ENCODE measurements at regions not wholly inside any gene's neighbourhood (a gene's known extent, or its start where the extent isn't known, plus 50 kb on each side); places are given as distances from the start of the nearest gene placed in this dataset.

GRCh38 chr5:92779536-92779935, 801.5 kb downstream of the NR2F1-AS1 start:
- TF ChIP-seq CTCF (IDR thresholded peaks at IDR 0.05; ENCODE audit: low read depth, low read length) (no peak), EZH2phosphoT487 (IDR thresholded peaks at IDR 0.05; ENCODE audit: low read depth) (no peak)

All from OCI-LY3 (cell line).